ENCODE measurements at regions not wholly inside any gene's neighbourhood (a gene's known extent, or its start where the extent isn't known, plus 50 kb on each side); places are given as distances from the start of the nearest gene placed in this dataset.

DNA sequence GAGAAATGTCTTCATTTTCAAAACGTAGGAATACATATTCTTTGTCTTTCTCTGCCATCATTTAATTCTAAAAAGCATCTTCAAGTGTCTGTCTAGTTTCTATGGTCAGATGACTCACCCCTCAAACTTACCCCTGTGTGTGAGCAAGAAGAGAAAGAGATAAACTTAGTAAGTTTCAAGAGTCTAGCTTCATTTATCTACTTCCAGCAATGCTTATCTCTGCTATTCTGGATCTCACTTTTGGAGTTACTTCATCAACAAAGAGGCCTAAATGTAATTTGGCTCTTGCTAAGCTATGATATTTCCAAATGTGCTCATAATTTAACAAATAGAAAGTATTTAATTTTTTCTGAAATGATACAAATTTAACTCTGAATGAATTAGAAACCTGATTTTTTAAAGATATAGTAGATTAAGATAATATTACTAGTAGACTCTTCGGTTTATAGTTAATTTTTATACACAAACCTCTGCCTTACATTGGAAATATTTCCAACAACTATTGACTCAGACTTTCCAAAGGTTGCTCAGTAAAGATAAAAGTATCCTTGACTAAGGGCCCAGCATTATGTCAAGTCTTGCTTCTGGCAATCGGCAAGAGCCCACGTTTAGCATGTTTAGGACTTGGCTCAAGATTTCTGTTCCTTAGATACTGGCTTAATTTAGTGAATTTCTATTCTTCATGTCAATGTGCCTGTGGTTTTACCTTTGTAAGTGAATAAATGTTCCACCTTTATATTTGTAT, 1511.0 kb upstream of the SLC10A2 start:
- no peak for TF ChIP-seq EZH2 (IDR thresholded peaks at IDR 0.05; ENCODE audit: borderline replicate concordance, low read length)
- TF ChIP-seq, protein P1, sequence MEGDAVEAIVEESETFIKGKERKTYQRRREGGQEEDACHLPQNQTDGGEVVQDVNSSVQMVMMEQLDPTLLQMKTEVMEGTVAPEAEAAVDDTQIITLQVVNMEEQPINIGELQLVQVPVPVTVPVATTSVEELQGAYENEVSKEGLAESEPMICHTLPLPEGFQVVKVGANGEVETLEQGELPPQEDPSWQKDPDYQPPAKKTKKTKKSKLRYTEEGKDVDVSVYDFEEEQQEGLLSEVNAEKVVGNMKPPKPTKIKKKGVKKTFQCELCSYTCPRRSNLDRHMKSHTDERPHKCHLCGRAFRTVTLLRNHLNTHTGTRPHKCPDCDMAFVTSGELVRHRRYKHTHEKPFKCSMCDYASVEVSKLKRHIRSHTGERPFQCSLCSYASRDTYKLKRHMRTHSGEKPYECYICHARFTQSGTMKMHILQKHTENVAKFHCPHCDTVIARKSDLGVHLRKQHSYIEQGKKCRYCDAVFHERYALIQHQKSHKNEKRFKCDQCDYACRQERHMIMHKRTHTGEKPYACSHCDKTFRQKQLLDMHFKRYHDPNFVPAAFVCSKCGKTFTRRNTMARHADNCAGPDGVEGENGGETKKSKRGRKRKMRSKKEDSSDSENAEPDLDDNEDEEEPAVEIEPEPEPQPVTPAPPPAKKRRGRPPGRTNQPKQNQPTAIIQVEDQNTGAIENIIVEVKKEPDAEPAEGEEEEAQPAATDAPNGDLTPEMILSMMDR (conservative IDR thresholded peaks at IDR 0.05 in 1 of 2, IDR thresholded peaks at IDR 0.05 in 1 of 2; ENCODE audit: extremely low read depth in 1 of 2, insufficient read depth in 1 of 2, low read depth in 1 of 2, low read length in 2 of 2): no peak

Data from mammary epithelial cell (primary cell).